OCI-LY3 (cell line): ENCODE measurements at regions not wholly inside any gene's neighbourhood (a gene's known extent, or its start where the extent isn't known, plus 50 kb on each side); places are given as distances from the start of the nearest gene placed in this dataset.

Experiments used
- EZH2phosphoT487 ChIP-seq: fragments of 200-600 bp; shearing (Covaris generic); IDR thresholded peaks from 2 replicates; pipeline ENCODE4 v1.6.1; 2018; ENCODE audit warnings: antibody characterized with exemption, mixed run types, low read depth
- TF ChIP-seq, protein P1 (sequence below): fragments of 200-600, 300-600 bp; sonication (generic); IDR thresholded peaks from 2 replicates; pipeline ENCODE4 v1.5.1; 2014; ENCODE audit warnings: antibody characterized with exemption, low read length, low read depth

DNA sequence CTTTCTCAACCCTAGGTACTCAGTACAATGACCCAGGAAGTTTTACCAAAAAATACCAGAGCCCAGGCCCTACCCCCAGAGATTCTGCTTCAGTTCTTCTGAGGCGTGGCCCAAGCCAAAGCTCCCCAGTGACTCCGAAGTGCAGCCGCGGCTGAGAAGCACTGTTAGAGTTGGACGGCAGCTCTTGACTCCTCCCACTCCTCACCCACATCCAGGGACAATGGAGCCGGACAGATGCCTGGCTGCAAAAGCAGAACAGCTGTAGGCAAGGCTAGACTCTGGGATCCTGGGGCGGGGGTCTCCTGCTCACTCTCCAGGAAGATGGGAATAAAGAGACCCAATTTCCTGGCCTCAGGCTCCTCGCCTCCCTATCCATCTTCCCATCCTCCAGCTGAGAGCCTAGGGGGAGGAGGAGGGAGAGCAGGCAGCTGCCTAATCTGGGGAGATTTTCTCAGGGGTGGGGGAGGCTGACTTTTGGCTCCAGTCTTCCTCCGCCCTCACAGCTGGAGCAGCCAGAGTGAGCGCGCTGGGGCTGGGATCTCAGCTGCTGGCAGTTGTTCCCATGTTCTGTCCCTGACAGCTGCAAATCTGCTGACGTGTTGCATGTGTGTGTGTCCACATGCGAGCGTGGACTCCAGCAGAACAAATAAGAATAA is 223.8 kb downstream of the OPA1 start:
- TF ChIP-seq, protein P1, sequence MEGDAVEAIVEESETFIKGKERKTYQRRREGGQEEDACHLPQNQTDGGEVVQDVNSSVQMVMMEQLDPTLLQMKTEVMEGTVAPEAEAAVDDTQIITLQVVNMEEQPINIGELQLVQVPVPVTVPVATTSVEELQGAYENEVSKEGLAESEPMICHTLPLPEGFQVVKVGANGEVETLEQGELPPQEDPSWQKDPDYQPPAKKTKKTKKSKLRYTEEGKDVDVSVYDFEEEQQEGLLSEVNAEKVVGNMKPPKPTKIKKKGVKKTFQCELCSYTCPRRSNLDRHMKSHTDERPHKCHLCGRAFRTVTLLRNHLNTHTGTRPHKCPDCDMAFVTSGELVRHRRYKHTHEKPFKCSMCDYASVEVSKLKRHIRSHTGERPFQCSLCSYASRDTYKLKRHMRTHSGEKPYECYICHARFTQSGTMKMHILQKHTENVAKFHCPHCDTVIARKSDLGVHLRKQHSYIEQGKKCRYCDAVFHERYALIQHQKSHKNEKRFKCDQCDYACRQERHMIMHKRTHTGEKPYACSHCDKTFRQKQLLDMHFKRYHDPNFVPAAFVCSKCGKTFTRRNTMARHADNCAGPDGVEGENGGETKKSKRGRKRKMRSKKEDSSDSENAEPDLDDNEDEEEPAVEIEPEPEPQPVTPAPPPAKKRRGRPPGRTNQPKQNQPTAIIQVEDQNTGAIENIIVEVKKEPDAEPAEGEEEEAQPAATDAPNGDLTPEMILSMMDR = no peak
- no peak for TF ChIP-seq EZH2phosphoT487
